Calu3 (cell line): ENCODE measurements at regions not wholly inside any gene's neighbourhood (a gene's known extent, or its start where the extent isn't known, plus 50 kb on each side); places are given as distances from the start of the nearest gene placed in this dataset.

Source experiments
- BruUV-seq: library from RNA; stranded (reverse); fragments of 400-500 nt; replicated peaks from 2 replicates; lab custom pipeline; 2021; lab: Mats Ljungman, UMichigan
- CTCF ChIA-PET: fragments of 300-600 bp; sonication (Branson Sonifier 250); formaldehyde crosslinking; loops from one replicate; lab custom pipeline; 2022; ENCODE audit warnings: antibody characterized with exemption; lab: Charles Lee
- DNase-seq: peaks from one replicate; pipeline ENCODE4 v3.0.0; 2022
- H3K27ac Mint-ChIP-seq: one replicate; pipeline ENCODE4 v1.8.0; 2022; ENCODE audit warnings: mixed read lengths; ENCODE audit not compliant: unreplicated experiment
- H3K27me3 Mint-ChIP-seq: one replicate; pipeline ENCODE4 v1.8.0; 2022; ENCODE audit warnings: mixed read lengths; ENCODE audit not compliant: unreplicated experiment
- H3K36me3 Mint-ChIP-seq: one replicate; pipeline ENCODE4 v1.8.0; 2022; ENCODE audit warnings: mild to moderate bottlenecking, moderate library complexity, mixed read lengths; ENCODE audit not compliant: insufficient read depth, unreplicated experiment
- H3K4me1 Mint-ChIP-seq: one replicate; pipeline ENCODE4 v1.8.0; 2022; ENCODE audit warnings: mild to moderate bottlenecking, low read depth, mixed read lengths; ENCODE audit not compliant: unreplicated experiment
- H3K4me3 Mint-ChIP-seq: one replicate; pipeline ENCODE4 v1.8.0; 2022; ENCODE audit warnings: mild to moderate bottlenecking, low read depth, moderate library complexity, mixed read lengths; ENCODE audit not compliant: unreplicated experiment
- H3K9me3 Mint-ChIP-seq: one replicate; pipeline ENCODE4 v1.8.0; 2022; ENCODE audit warnings: low read depth, mixed read lengths; ENCODE audit not compliant: unreplicated experiment
- CTCF ChIP-seq: fragments of 200-600 bp; IDR thresholded peaks from one replicate; pipeline ENCODE4 v1.8.0; 2022; ENCODE audit warnings: antibody characterized with exemption; ENCODE audit not compliant: unreplicated experiment
- intact Hi-C: fragments of 100-400 bp; cut with micrococcal nuclease; formaldehyde crosslinking; loops from one replicate; pipeline ENCODE4 v1.10.0; 2022; ENCODE audit not compliant: unreplicated experiment

GRCh38 chr1:13996334-13996733, 296.3 kb downstream of the PRDM2 start:
- Mint-ChIP-seq H3K4me3 (no peak overlapping the region), H3K4me1 (no peaks in the 10 kb centered on the region), H3K27ac (no peak overlapping the region), H3K36me3 (no peaks in the 10 kb centered on the region), H3K27me3 (no peaks in the 10 kb centered on the region), H3K9me3 (peaks cover 26% of the 10 kb centered on the region)
- TF ChIP-seq CTCF, result no peak
- no peak for DNase-seq
- CTCF ChIA-PET, result no interaction called here
- no TSS peak for BruUV-seq
- intact Hi-C loops, result no loop called here

DNA sequence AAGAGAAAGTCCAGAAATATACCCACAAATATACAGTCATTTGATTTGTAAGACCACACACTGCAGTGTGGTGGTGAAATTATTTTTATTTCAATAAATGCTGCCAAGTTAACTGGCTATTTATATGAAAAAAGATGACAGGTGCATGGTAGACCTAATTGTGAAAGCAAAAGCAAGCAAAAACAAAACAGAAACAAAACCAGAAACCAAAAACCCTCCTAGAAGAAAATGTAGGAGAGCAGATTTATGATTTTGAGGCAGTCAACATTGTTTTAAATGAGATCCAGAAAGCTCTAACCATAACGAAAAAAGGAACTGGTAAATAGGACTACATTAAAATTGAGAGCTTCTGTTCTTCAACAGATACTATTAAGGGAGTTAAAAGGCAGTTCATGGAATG, 303.6 kb downstream of the PRDM2 start:
- Mint-ChIP-seq H3K27ac (no peak overlapping the region), H3K36me3 (no peaks in the 10 kb centered on the region), H3K4me3 (no peak overlapping the region), H3K9me3 (peaks cover 15% of the 10 kb centered on the region), H3K4me1 (no peaks in the 10 kb centered on the region), H3K27me3 (no peaks in the 10 kb centered on the region)
- TF ChIP-seq CTCF, result no peak
- no TSS peak for BruUV-seq
- intact Hi-C loops, result no loop called here
- DNase-seq, result no peak
- CTCF ChIA-PET, result no interaction called here

GRCh38 chr1:14009582-14009981, 309.6 kb downstream of the PRDM2 start:
- Mint-ChIP-seq H3K36me3 (no peaks in the 10 kb centered on the region), H3K4me1 (no peaks in the 10 kb centered on the region), H3K27me3 (no peaks in the 10 kb centered on the region), H3K27ac (no peak overlapping the region), H3K9me3 (peaks cover 13% of the 10 kb centered on the region), H3K4me3 (no peak overlapping the region)
- TF ChIP-seq CTCF, result no peak
- no TSS peak for BruUV-seq
- no peak for DNase-seq
- CTCF ChIA-PET, result no interaction called here
- intact Hi-C loops, result no loop called here

DNA sequence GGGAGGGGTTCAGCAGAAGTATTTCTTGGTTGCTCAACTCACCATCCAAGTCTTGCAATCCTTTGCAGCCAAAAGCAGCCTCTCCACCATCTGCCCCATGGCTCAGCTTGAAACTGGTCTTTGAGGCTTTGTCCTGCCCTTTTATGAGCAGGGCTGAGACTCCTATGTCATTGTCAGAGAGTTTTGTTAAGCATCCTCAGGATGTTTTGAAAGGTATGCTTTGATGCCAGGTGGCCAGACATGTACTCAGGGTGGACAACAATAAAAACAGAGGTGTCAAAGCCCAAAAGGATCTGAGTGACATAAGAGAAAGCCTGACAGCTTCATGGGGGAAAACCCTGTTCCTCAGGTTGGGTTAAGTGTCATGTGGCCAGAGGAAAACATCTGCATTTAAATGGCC, 310.5 kb downstream of the PRDM2 start:
- no peaks in the 10 kb centered on the region for H3K36me3 Mint-ChIP-seq
- H3K27ac Mint-ChIP-seq, result no peak overlapping the region
- no peaks in the 10 kb centered on the region for H3K4me1 Mint-ChIP-seq
- no peak overlapping the region for H3K4me3 Mint-ChIP-seq
- CTCF ChIA-PET, result no interaction called here
- H3K27me3 Mint-ChIP-seq, result no peaks in the 10 kb centered on the region
- no peak for DNase-seq
- TF ChIP-seq CTCF, result no peak
- H3K9me3 Mint-ChIP-seq, result peaks cover 10% of the 10 kb centered on the region
- intact Hi-C loops, result no loop called here
- BruUV-seq, result no TSS peak
